Breast epithelium (tissue), 3 donors: ENCODE measurements at regions not wholly inside any gene's neighbourhood (a gene's known extent, or its start where the extent isn't known, plus 50 kb on each side); places are given as distances from the start of the nearest gene placed in this dataset.

Source experiments
- POLR2AphosphoS5 ChIP-seq, 3 donors: sonication (generic); formaldehyde crosslinking; IDR thresholded peaks; one replicate each; pipeline ENCODE4 v1.6.1; 2017; ENCODE audit warnings: antibody characterized with exemption in 3 of 3
- TF ChIP-seq, protein P1 (sequence below), 3 donors: fragments of 450-650 bp; IDR thresholded peaks; one replicate each; pipeline ENCODE4 v1.5.1; 2016 to 2017; ENCODE audit warnings: antibody characterized with exemption in 3 of 3, mild to moderate bottlenecking in 3 of 3, moderate library complexity in 3 of 3

DNA sequence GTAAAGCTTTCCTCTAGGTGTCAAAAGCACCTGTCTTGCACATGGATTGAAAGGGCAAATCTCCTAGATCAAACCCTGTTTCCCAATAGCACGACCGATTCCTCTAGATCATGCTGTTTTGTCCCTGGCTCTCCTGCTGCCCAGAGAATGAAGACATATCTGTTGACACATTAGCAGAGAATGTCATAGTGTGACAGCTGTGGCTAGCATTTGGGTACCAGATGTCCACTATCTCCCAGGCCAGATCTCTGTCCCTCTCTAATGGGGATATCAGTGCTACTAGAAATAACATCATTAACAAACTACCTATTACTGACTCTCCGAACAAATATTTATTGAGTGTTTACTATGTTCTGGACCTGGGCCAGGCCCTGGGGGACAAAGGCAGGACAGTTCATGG, 72.4 kb upstream of the ISX start:
- TF ChIP-seq, protein P1, sequence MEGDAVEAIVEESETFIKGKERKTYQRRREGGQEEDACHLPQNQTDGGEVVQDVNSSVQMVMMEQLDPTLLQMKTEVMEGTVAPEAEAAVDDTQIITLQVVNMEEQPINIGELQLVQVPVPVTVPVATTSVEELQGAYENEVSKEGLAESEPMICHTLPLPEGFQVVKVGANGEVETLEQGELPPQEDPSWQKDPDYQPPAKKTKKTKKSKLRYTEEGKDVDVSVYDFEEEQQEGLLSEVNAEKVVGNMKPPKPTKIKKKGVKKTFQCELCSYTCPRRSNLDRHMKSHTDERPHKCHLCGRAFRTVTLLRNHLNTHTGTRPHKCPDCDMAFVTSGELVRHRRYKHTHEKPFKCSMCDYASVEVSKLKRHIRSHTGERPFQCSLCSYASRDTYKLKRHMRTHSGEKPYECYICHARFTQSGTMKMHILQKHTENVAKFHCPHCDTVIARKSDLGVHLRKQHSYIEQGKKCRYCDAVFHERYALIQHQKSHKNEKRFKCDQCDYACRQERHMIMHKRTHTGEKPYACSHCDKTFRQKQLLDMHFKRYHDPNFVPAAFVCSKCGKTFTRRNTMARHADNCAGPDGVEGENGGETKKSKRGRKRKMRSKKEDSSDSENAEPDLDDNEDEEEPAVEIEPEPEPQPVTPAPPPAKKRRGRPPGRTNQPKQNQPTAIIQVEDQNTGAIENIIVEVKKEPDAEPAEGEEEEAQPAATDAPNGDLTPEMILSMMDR (IDR thresholded peaks at IDR 0.05) = no peak
- no peak for TF ChIP-seq POLR2AphosphoS5 (IDR thresholded peaks at IDR 0.05)
